Gastroesophageal sphincter (tissue), 3 donors: ENCODE measurements at regions not wholly inside any gene's neighbourhood (a gene's known extent, or its start where the extent isn't known, plus 50 kb on each side); places are given as distances from the start of the nearest gene placed in this dataset.

Experiments
- CTCF ChIP-seq, 4 experiments: fragments of 200-600 bp in 2 of 4; fragments of 450-650 bp in 2 of 4; sonication (generic) in 1 of 4; IDR thresholded peaks; one replicate each; pipeline ENCODE4 v1.5.1; 2017 to 2019; ENCODE audit warnings: antibody characterized with exemption in 4 of 4, mild to moderate bottlenecking in 2 of 4, moderate library complexity in 2 of 4
- EP300 ChIP-seq: sonication (generic); formaldehyde crosslinking; IDR thresholded peaks from one replicate; pipeline ENCODE4 v1.6.1; 2017; ENCODE audit warnings: antibody characterized with exemption, mild to moderate bottlenecking

- TF ChIP-seq CTCF (IDR thresholded peaks at IDR 0.05) (no peak), EP300 (no peak)
Observed at GRCh38 chr3:182342252-182342651, 451.1 kb upstream of the ATP11B start.
